Left ventricle myocardium inferior (tissue), 1 donor: ENCODE measurements at regions not wholly inside any gene's neighbourhood (a gene's known extent, or its start where the extent isn't known, plus 50 kb on each side); places are given as distances from the start of the nearest gene placed in this dataset.

Experiments
- DNase-seq: peaks from one replicate; pipeline ENCODE4 v3.0.0-alpha.2; 2020
- H3K27ac ChIP-seq: fragments of 200-600 bp; replicated peaks from 2 replicates; pipeline ENCODE4 v1.8.0; 2021
- H3K27me3 ChIP-seq: fragments of 200-600 bp; 2 replicates; pipeline ENCODE4 v1.8.0; 2021; ENCODE audit warnings: low read depth
- H3K36me3 ChIP-seq: fragments of 200-600 bp; 2 replicates; pipeline ENCODE4 v1.8.0; 2021
- H3K4me1 ChIP-seq: fragments of 200-600 bp; 2 replicates; pipeline ENCODE4 v1.8.0; 2021
- H3K4me3 ChIP-seq: fragments of 200-600 bp; 2 replicates; pipeline ENCODE4 v1.8.0; 2021; ENCODE audit warnings: mild to moderate bottlenecking, moderate library complexity
- H3K9me3 ChIP-seq: fragments of 200-600 bp; replicated peaks from 2 replicates; pipeline ENCODE4 v1.8.0; 2021
- intact Hi-C: fragments of 100-400 bp; cut with micrococcal nuclease; formaldehyde crosslinking; loops from one replicate; pipeline ENCODE4 v1.11.0; 2022
- TF ChIP-seq, protein P1 (sequence below): fragments of 200-600 bp; IDR thresholded peaks from 2 replicates; pipeline ENCODE4 v1.8.0; 2021; ENCODE audit warnings: antibody characterized with exemption, mild to moderate bottlenecking, borderline replicate concordance
- donor health status: DM: no; HTN: yes; CAD: no; lungs with severe emphysema.

- Histone ChIP-seq H3K4me1 (no peaks in the 10 kb centered on the region), H3K36me3 (no peaks in the 10 kb centered on the region), H3K4me3 (no peak overlapping the region), H3K27me3 (no peaks in the 10 kb centered on the region), H3K27ac (no peak overlapping the region), H3K9me3 (peaks cover 11% of the 10 kb centered on the region)
- intact Hi-C loops, result no loop called here
- TF ChIP-seq, protein P1, sequence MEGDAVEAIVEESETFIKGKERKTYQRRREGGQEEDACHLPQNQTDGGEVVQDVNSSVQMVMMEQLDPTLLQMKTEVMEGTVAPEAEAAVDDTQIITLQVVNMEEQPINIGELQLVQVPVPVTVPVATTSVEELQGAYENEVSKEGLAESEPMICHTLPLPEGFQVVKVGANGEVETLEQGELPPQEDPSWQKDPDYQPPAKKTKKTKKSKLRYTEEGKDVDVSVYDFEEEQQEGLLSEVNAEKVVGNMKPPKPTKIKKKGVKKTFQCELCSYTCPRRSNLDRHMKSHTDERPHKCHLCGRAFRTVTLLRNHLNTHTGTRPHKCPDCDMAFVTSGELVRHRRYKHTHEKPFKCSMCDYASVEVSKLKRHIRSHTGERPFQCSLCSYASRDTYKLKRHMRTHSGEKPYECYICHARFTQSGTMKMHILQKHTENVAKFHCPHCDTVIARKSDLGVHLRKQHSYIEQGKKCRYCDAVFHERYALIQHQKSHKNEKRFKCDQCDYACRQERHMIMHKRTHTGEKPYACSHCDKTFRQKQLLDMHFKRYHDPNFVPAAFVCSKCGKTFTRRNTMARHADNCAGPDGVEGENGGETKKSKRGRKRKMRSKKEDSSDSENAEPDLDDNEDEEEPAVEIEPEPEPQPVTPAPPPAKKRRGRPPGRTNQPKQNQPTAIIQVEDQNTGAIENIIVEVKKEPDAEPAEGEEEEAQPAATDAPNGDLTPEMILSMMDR, result no peak
- DNase-seq, result no peak
Observed at GRCh38 chr18:40751186-40751585, 1203.8 kb upstream of the PIK3C3 start.

DNA sequence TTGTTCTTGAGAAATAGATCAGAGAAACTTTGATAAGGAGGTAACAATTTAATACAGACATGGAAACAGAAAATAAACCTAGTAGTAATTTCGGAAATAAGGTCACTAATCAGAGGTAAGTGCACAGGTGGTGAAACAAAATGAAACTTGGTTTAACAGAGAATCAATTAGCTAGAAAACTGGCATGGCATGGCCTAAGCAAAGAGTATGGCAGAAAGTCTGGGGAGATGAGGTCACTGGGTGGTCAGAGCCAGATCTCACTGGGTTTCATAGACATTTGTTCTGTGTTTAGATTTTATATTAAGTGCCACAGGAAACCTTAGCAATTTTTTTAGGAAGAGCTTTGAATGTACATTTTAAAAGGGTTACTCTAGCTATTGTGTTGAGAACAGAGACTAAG, 1216.0 kb upstream of the PIK3C3 start:
- Histone ChIP-seq H3K36me3 (no peaks in the 10 kb centered on the region), H3K4me1 (no peaks in the 10 kb centered on the region), H3K9me3 (no peaks in the 10 kb centered on the region), H3K4me3 (no peak overlapping the region), H3K27ac (no peak overlapping the region), H3K27me3 (no peaks in the 10 kb centered on the region)
- intact Hi-C loops, result no loop called here
- DNase-seq, result no peak
- TF ChIP-seq, protein P1, result no peak

- Histone ChIP-seq H3K9me3 (no peaks in the 10 kb centered on the region), H3K4me1 (no peaks in the 10 kb centered on the region), H3K4me3 (no peak overlapping the region), H3K36me3 (no peaks in the 10 kb centered on the region), H3K27ac (no peak overlapping the region), H3K27me3 (no peaks in the 10 kb centered on the region)
- intact Hi-C loops, result no loop called here
- TF ChIP-seq, protein P1, result no peak
- DNase-seq, result no peak
Observed at GRCh38 chr18:40738321-40738880, 1216.6 kb upstream of the PIK3C3 start.

- intact Hi-C loops, result no loop called here
- no peak overlapping the region for H3K4me3 ChIP-seq
- no peaks in the 10 kb centered on the region for H3K36me3 ChIP-seq
- no peaks in the 10 kb centered on the region for H3K9me3 ChIP-seq
- TF ChIP-seq, protein P1, result no peak
- no peak overlapping the region for H3K27ac ChIP-seq
- no peaks in the 10 kb centered on the region for H3K27me3 ChIP-seq
- H3K4me1 ChIP-seq, result no peaks in the 10 kb centered on the region
- no peak for DNase-seq
Observed at GRCh38 chr18:40708726-40709125, 1246.3 kb upstream of the PIK3C3 start.

DNA sequence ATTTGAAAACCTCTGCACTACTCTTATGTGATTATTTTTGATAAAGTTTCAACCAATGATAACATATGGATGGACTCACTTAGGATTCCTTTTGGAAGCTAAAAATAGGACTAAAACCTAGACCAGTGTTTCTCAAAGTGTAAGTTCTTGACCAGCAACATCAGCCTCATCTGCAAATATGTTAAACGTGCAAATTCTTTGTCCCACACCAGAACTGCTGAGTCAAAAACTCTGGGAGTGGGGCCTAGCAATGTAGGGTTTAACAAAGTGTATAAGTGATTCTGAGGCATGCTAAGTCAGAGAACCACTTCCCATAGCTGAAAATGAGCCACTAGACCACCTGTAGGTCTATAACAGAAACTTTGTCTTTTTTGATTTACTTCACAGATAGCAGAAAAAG, 1247.2 kb upstream of the PIK3C3 start:
- H3K4me1 ChIP-seq, result no peaks in the 10 kb centered on the region
- intact Hi-C loops, result no loop called here

More for the DNA sequence above, 1247.2 kb upstream of the PIK3C3 start:
- Histone ChIP-seq H3K36me3 (no peaks in the 10 kb centered on the region), H3K9me3 (no peaks in the 10 kb centered on the region), H3K27me3 (no peaks in the 10 kb centered on the region), H3K4me3 (no peak overlapping the region), H3K27ac (no peak overlapping the region)
- DNase-seq, result no peak
- TF ChIP-seq, protein P1, result no peak
